OCI-M1 (cell line): ENCODE measurements at regions not wholly inside any gene's neighbourhood (a gene's known extent, or its start where the extent isn't known, plus 50 kb on each side); places are given as distances from the start of the nearest gene placed in this dataset.

Experiments used
- DNase-seq: peaks from one replicate; lab custom pipeline; 2025; lab: John Stamatoyannopoulos, UW

DNA sequence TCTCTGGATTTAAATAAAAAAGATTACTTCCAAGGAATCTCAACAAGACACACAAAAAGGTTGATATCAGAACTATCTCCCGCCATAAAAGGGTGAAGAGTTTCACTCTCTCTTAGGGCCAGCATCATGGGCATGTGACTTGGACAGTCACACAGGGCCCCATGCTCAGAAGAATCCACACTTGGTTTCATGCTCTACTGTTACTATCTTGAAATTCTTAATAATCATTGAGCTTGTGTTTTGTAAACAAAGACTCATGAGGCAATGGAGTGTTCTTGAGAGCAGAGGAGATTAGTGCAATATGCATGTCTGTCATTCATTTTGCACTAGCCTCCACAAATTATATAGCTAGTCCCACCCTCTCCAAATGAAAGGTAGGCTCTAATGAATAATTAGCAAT lies 58.4 kb downstream of the HMHB1 start:
- DNase-seq, result no peak

DNA sequence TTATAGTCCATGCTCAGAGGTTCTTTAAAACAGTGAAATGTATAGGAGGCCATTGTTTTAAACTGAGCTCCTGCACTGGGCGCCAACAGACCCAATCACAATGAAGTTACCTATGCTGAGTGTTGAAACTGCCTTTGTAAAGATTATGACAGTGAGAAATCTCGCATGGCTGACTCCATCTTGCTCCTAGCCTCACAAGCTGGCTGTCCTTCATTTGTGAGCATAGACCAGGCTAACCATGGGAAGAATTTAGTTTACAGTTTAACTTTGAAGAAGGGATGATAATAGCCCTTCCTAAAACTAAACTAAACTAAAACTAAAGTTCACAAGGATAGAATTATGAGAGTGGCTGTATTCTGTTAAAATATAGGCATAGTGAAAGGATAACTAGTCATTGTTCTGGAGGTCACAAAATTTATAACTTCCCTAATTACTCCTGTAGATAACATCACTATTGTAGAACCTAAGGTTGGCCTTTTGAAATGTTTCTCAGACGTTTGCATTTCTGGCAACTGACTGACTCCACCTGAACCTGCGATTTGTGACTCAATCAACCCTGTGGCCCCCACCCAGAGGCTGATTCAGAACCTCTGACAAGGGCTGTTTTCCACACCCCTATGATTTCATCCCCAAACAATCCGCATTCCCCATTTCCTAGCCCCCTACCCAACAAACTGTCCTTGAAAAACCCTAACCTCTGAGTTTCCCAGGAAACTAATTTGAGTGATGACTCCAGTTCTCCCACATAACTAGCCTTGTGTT lies 59.1 kb downstream of the HMHB1 start:
- peak; percentile 44 for DNase-seq

- DNase-seq, result peak; percentile 12
These were observed 59.7 kb downstream of the HMHB1 start for GRCh38 chr5:143871672-143872071.

- no peak for DNase-seq
These were observed 62.4 kb downstream of the HMHB1 start for GRCh38 chr5:143874312-143874711.

- DNase-seq, result no peak
These were observed 65.2 kb downstream of the HMHB1 start for GRCh38 chr5:143877196-143877595.

- no peak for DNase-seq
These were observed 66.5 kb downstream of the HMHB1 start for GRCh38 chr5:143878430-143878829.

DNA sequence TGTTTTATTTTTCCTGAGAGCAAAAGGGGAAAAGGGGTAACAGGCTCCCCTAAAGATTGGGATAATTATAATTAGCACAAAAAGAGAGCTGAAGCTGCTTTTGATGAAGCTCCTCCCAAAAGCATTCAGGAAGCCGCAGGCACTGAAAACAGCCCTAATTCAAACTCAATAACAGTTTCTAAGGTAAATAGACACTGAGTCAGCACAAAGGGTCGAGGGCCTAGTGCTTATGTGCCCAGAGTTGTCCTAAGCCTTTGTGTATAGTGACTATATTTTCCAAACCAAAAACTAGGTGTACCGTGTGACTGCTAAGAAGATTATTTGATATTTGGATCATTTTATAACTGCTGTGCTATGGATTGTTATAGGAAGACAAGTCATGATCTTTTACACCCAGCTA lies 67.7 kb downstream of the HMHB1 start:
- DNase-seq, result no peak

DNA sequence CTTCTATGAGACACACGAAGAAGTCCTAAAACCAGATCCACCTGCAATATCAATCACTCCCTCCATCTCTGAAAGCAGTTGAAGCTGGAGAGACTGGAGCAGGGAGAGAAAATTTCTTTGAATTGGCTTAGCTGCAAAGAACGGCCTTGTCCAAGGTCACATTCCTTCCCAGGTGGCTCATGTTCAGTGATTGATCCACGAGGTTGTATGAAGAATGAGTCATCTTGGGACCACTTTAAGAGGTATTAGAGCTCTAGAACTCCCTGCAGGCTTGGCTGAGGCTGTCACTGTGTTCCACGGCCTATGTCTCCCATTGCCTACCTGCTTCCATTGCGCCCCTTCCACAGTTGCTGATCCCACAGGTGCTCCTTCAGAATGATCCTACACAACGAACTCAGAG lies 68.2 kb downstream of the HMHB1 start:
- DNase-seq, result no peak

DNA sequence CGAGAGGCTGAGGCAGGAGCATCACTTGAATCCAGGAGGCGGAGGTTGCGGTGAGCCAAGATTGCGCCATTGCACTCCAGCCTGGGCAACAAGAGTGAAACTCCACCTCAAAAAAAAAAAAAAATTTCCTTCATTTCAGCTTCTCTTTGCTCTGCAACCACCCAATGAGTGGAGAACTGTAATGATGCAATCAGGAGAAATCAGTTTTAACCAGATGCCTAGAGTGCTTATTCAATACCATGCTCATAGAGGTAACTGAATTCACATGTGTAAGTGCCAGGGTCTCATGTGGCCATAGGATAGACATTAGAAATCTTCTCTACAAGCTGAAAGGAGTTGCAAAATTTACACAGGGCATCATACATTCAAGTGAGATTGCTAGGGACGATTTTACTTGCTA lies 70.6 kb downstream of the HMHB1 start:
- DNase-seq, result peak; percentile 93

DNA sequence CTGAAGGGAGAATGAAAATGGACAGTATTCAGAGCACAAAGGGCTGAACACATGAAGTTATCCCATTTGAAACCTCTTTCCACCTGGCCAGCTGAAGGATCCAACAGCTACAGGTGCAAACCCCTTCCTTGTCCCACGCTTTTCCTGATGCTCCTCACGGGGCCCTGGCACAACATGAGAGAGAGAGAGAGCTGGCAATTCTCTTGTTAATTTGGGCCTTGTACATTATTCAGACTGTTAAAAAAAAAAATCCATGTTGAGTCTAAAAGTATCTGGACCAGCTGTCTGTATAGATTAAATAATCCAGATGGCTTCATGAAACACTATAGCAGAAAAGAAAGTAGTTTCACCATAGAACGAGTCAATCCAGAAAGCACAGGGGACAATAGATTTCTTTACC lies 74.1 kb downstream of the HMHB1 start:
- no peak for DNase-seq

- DNase-seq, result peak; percentile 24
These were observed 75.0 kb downstream of the HMHB1 start for GRCh38 chr5:143886651-143887638.

- no peak for DNase-seq
These were observed 76.1 kb downstream of the HMHB1 start for GRCh38 chr5:143887903-143888665.

- DNase-seq, result no peak
These were observed 77.0 kb downstream of the HMHB1 start for GRCh38 chr5:143888912-143889311.

GRCh38 chr5:143889986-143890385 lies 78.0 kb downstream of the HMHB1 start:
- DNase-seq, result no peak

DNA sequence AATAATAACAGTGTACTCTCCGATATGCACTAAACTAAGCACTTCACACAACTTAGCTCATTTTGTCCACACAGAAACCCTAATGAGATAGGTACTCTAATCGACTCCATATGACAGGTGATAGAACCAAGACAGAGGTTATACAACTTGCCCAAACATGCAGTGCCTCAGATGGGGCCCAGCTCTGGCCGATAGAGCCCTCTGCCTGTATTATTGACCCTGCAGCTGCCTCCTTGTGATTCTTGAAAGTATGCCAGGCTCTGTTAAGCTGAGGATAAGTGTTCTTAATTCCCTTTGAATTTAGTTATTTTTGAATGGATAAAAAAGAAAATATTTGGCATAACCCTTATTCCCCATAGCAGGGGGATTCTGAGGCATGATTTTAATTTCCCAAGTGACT lies 78.5 kb downstream of the HMHB1 start:
- DNase-seq, result no peak

- no peak for DNase-seq
These were observed 80.3 kb downstream of the HMHB1 start for GRCh38 chr5:143892271-143892670.

DNA sequence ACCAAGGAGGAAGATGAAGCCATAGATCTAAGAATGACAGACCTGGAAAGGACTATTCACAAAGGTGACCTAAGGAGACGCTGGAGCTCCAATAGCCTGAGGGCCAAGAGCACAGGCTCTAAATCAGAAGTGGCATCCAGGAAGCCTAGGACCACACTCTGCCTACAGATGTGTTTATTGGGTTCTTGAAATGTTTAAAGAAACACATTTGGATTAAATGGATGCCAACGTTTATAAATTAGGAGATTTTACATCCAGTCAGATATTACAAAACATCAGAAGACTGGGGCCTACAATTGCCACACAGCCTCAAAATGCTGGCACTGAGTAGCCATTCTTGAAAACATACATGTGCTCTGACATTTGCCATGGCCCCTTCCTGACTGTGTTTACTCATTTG lies 80.9 kb downstream of the HMHB1 start:
- no peak for DNase-seq

DNA sequence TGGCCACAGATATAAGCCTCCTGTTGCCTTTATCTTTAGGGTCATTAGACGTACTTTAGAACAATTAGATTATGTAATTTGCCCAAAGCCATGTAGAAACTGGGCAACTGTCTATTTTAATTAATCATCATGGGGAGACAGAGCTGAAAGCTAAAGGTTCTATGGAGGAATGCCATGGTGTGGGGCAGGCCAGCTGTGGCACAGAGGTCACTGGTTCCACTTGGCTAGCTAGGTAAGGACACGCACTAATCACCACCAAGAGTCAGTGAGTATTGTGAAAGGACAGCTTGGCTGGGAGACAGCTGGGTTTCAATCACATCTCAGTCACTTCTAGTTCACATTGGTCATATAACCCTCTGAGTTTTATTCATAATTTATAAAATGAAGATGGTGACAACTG lies 81.7 kb downstream of the HMHB1 start:
- DNase-seq, result no peak

GRCh38 chr5:143896516-143896915 lies 84.6 kb downstream of the HMHB1 start:
- no peak for DNase-seq

GRCh38 chr5:143896966-143897365 lies 85.0 kb downstream of the HMHB1 start:
- peak; percentile 78 for DNase-seq

DNA sequence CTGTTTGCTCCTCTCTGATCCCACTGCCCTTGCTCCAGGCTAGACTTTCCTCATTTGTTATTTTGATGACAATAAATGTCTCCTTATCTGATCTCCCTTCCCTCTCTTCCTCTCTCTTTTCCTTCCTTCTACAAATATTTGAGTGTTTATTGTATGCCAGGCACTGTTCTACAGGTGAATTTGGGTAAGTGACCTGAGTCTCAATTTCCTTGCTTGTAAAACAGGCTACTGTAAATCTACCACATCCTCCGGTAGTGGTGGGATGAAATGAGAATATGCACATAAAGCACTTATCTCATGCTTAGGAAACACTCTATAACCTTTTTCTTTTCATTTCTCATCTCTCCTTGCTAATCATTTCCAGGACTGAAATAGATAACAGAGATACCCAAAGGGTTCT lies 86.4 kb downstream of the HMHB1 start:
- peak; percentile 38 for DNase-seq

DNA sequence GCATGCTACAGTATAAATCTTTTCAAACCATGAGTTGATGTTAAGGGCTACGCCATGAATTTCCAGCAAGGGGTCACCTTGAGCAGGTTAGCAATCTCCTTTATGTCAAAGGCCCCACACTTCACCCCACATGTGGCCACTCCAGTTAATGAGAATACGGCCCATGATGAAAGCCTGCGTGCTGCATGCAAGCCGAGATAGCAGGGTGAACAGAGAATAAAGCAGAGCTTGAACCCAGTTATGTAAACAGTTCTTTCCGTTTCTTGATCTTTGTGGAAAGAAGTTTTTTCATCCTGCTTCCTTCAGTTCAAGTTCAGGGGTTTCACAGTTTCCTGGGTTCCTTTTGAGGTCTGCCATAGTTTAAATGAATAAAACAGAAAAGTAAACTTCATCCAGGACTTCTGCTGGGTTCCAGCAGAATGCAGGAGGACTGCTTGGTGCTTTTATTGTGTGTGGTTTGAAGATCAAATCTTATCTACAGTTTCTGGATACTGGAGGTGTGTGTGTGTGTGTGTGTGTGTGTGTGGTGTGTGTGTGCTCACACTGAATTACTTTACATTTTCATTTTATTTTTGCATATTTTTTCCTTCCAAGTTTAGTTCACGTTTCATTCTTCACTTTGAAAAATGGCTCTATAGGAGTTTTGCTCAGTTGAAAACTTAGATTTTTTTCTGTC lies 87.1 kb downstream of the HMHB1 start:
- DNase-seq, result peak; percentile 71
